HepG2 (cell line): ENCODE measurements at regions not wholly inside any gene's neighbourhood (a gene's known extent, or its start where the extent isn't known, plus 50 kb on each side); places are given as distances from the start of the nearest gene placed in this dataset.
A peak's percentile ranks its signal among the peaks of the same experiment; 100 is the strongest.

ENCODE experiments used
- ATAC-seq: fragments of 200-7000 bp; cut with Tn5 transposase; 3 replicates; pipeline ENCODE4 v1.9.1; 2020; ENCODE audit warnings: mild to moderate bottlenecking, moderate library complexity
- BruUV-seq: library from RNA; stranded (reverse); fragments of 400-500 nt; replicated peaks from 2 replicates; lab custom pipeline; 2021; lab: Mats Ljungman, UMichigan
- CTCF ChIA-PET: fragments of 300-600 bp; formaldehyde crosslinking; extraction: SDS; loops from one replicate; lab custom pipeline; 2021; ENCODE audit warnings: low total read pairs, inconsistent platforms, low intra/inter-chr PET ratio; lab: Yijun Ruan, JAX
- POLR2A ChIA-PET: fragments of 350-600 bp; sonication (Branson Sonifier 250); formaldehyde crosslinking; loops from one replicate; lab custom pipeline; 2020; ENCODE audit warnings: antibody characterized with exemption, inconsistent platforms; lab: Yijun Ruan, JAX
- DNase-seq: peaks from one replicate; pipeline ENCODE4 v3.0.0-alpha.2; 2015; ENCODE audit warnings: low spot score
- FAIRE-seq: peaks from 3 replicates; lab custom pipeline; 2011; peaks lifted over from hg19 to GRCh38; lab: Jason Lieb, UNC
- H2AFZ ChIP-seq: one replicate; pipeline ENCODE4 v1.6.1; 2011; ENCODE audit warnings: low read length, inconsistent platforms
- H3K27ac ChIP-seq: fragments of 300-600 bp; 3 replicates; pipeline ENCODE4 v1.8.0; 2011; ENCODE audit warnings: mixed run types, mild to moderate bottlenecking, mixed read lengths, low read length, inconsistent platforms; ENCODE audit not compliant: insufficient read depth; ENCODE audit errors: extremely low read length
- H3K27me3 ChIP-seq, 2 experiments: fragments of 200-600 bp in 1 of 2; 2 replicates in 1 of 2; 3 replicates in 1 of 2; pipeline versions ENCODE4 v1.6.0 to v1.8.0; 2011; ENCODE audit warnings: low read length in 2 of 2, mild to moderate bottlenecking in 2 of 2, moderate library complexity in 2 of 2, inconsistent platforms in 1 of 2; ENCODE audit not compliant: insufficient read depth in 2 of 2, control insufficient read depth in 1 of 2
- H3K36me3 ChIP-seq, 2 experiments: fragments of 200-600 bp in 1 of 2; replicated peaks in 1 of 2; 2 replicates in 1 of 2; 3 replicates in 1 of 2; pipeline versions ENCODE4 v1.5.1 to v1.8.0; 2011; ENCODE audit warnings: low read length in 2 of 2, inconsistent platforms in 1 of 2; ENCODE audit not compliant: insufficient read depth in 2 of 2, control insufficient read depth in 1 of 2
- H3K4me1 ChIP-seq: 2 replicates; pipeline ENCODE4 v1.5.1; 2012; ENCODE audit warnings: low read length, inconsistent platforms; ENCODE audit not compliant: insufficient read depth
- H3K4me2 ChIP-seq: 2 replicates; pipeline ENCODE4 v1.6.0; 2011; ENCODE audit warnings: low read depth, low read length, inconsistent platforms
- H3K4me3 ChIP-seq, 3 experiments: fragments of 200-600 bp in 1 of 3; sonication (generic), shearing (Covaris generic) in 1 of 3; replicated peaks in 1 of 3; 2 replicates each; pipeline ENCODE4 v1.5.1; 2011 to 2016; ENCODE audit warnings: low read length in 3 of 3, inconsistent platforms in 2 of 3, low read depth in 2 of 3, mild to moderate bottlenecking in 2 of 3, control low read depth in 1 of 3, mixed read lengths in 1 of 3; ENCODE audit not compliant: insufficient read depth in 1 of 3
- H3K79me2 ChIP-seq: one replicate; pipeline ENCODE4 v1.6.1; 2011; ENCODE audit warnings: low read length, inconsistent platforms; ENCODE audit not compliant: insufficient read depth
- H3K9ac ChIP-seq: 2 replicates; pipeline ENCODE4 v1.6.0; 2011; ENCODE audit warnings: mild to moderate bottlenecking, low read depth, low read length, inconsistent platforms; ENCODE audit not compliant: insufficient read depth
- H3K9me3 ChIP-seq: 2 replicates; pipeline ENCODE4 v1.5.1; 2012; ENCODE audit warnings: mild to moderate bottlenecking, low read length
- H4K20me1 ChIP-seq: 2 replicates; pipeline ENCODE4 v1.6.0; 2011; ENCODE audit warnings: inconsistent platforms, mild to moderate bottlenecking, low read length, moderate library complexity; ENCODE audit not compliant: insufficient read depth
- ADNP ChIP-seq: sonication (generic); formaldehyde crosslinking; IDR thresholded peaks from 2 replicates; pipeline ENCODE4 v1.4.0; 2020; ENCODE audit warnings: missing genetic modification reagents
- BORCS8-MEF2B ChIP-seq: sonication (generic); formaldehyde crosslinking; IDR thresholded peaks from 2 replicates; pipeline ENCODE4 v1.8.0; 2022; ENCODE audit warnings: mild to moderate bottlenecking, missing genetic modification reagents
- GABPB1 ChIP-seq: IDR thresholded peaks from 2 replicates; pipeline ENCODE4 v1.6.1; 2016; ENCODE audit warnings: mild to moderate bottlenecking, missing genetic modification reagents, moderate library complexity, missing compliant biosample characterization
- IRF2 ChIP-seq: IDR thresholded peaks from 2 replicates; pipeline ENCODE4 v1.6.1; 2018; ENCODE audit warnings: missing genetic modification reagents, missing compliant biosample characterization
- KLF15 ChIP-seq: sonication (generic); formaldehyde crosslinking; IDR thresholded peaks from 2 replicates; pipeline ENCODE4 v1.8.1; 2023; ENCODE audit warnings: borderline replicate concordance, mild to moderate bottlenecking, inconsistent platforms, missing genetic modification reagents, mixed read lengths
- MTF2 ChIP-seq: sonication (generic); formaldehyde crosslinking; IDR thresholded peaks from 2 replicates; pipeline ENCODE4 v1.5.0; 2020; ENCODE audit warnings: missing genetic modification reagents, borderline replicate concordance
- NCOR1 ChIP-seq: fragments of 200-600 bp; sonication (generic); IDR thresholded peaks from 2 replicates; pipeline ENCODE4 v1.7.0; 2017; ENCODE audit warnings: antibody characterized with exemption, low read length, borderline replicate concordance
- NFE2L2 ChIP-seq: fragments of 150-350 bp; IDR thresholded peaks from 2 replicates; pipeline ENCODE4 v1.6.1; 2014; ENCODE audit warnings: low read length
- PAWR ChIP-seq: sonication (generic); formaldehyde crosslinking; IDR thresholded peaks from 2 replicates; pipeline ENCODE4 v1.4.0; 2020; ENCODE audit warnings: missing genetic modification reagents, mild to moderate bottlenecking, borderline replicate concordance
- POLR2AphosphoS2 ChIP-seq: IDR thresholded peaks from 2 replicates; pipeline ENCODE4 v1.6.1; 2011; ENCODE audit warnings: low read depth, low read length, improper control_type of control experiment
- PRMT3 ChIP-seq: sonication (generic); formaldehyde crosslinking; IDR thresholded peaks from 2 replicates; pipeline ENCODE4 v1.8.1; 2022; ENCODE audit warnings: low read depth, mild to moderate bottlenecking, moderate library complexity, missing genetic modification reagents, borderline replicate concordance
- ZBTB20 ChIP-seq: sonication (generic); formaldehyde crosslinking; IDR thresholded peaks from 2 replicates; pipeline ENCODE4 v1.8.1; 2023; ENCODE audit warnings: missing genetic modification reagents, low read depth, mild to moderate bottlenecking, borderline replicate concordance
- ZNF101 ChIP-seq: sonication (generic); formaldehyde crosslinking; IDR thresholded peaks from 2 replicates; pipeline ENCODE4 v1.4.0; 2020; ENCODE audit warnings: mild to moderate bottlenecking, low read depth, missing genetic modification reagents, borderline replicate concordance
- ZNF205 ChIP-seq: IDR thresholded peaks from 2 replicates; pipeline ENCODE4 v1.6.1; 2018; ENCODE audit warnings: missing biosample characterization, missing genetic modification reagents
- ZNF234 ChIP-seq: sonication (generic); formaldehyde crosslinking; conservative IDR thresholded peaks from 2 replicates; pipeline ENCODE4 v1.5.1; 2020; ENCODE audit warnings: mild to moderate bottlenecking, missing genetic modification reagents
- ZNF30 ChIP-seq: sonication (generic); formaldehyde crosslinking; IDR thresholded peaks from 2 replicates; pipeline ENCODE4 v1.5.0; 2020; ENCODE audit warnings: mild to moderate bottlenecking, missing genetic modification reagents
- ZNF34 ChIP-seq: sonication (generic); formaldehyde crosslinking; IDR thresholded peaks from 2 replicates; pipeline ENCODE4 v1.4.0; 2020; ENCODE audit warnings: mild to moderate bottlenecking, missing genetic modification reagents, borderline replicate concordance
- ZNF670 ChIP-seq: sonication (generic); formaldehyde crosslinking; IDR thresholded peaks from 2 replicates; pipeline ENCODE4 v1.8.0; 2022; ENCODE audit warnings: mild to moderate bottlenecking, missing genetic modification reagents, borderline replicate concordance
- ZNF780A ChIP-seq: sonication (generic); formaldehyde crosslinking; IDR thresholded peaks from 2 replicates; pipeline ENCODE4 v1.8.0; 2022; ENCODE audit warnings: mild to moderate bottlenecking, missing genetic modification reagents, moderate library complexity
- WGBS: methylation state at CpG from one replicate; pipeline ENCODE4 v1.1.6; 2017; ENCODE audit warnings: low lambda C conversion rate; 5-methylcytosine and 5-hydroxymethylcytosine counted together
- in situ Hi-C: cut with HindIII; loops from 2 replicates; pipeline ENCODE4 v1.10.0; 2017; ENCODE audit warnings: low pct_unique_long_range_greater_than_20kb; ENCODE audit not compliant: extremely low pct_ligation_motif_present
- intact Hi-C: fragments of 100-400 bp; cut with micrococcal nuclease; formaldehyde crosslinking; loops from one replicate; pipeline ENCODE4 v1.10.0; 2022; ENCODE audit not compliant: unreplicated experiment

DNA sequence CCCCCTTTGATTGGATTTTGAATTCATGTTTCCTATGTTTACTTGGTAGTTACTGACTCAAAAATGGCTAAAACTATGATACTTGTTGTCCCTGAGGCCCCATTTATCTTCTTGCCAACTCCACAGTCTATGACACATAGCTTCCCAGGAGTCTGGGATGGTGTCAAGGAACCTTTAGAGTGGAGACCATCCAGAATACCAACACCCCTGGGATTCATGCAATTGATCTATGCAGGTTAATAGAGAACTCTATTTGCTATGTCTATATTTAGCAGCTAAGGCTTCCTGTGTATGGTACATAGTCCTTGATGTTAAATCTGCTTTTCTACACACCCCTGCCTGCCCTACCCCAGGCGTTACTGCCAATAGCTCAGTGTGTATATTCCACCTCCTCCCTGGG lies 218.5 kb upstream of the HDAC4 start:
- ChIA-PET CTCF (no interaction called here), POLR2A (no interaction called here)
- no peak overlapping the region for H3K9ac ChIP-seq
- no peak overlapping the region for H3K27ac ChIP-seq
- FAIRE-seq (no peak), DNase-seq (no peak)
- no peak overlapping the region for H3K4me3 ChIP-seq
- no peaks in the 10 kb centered on the region for H3K36me3 ChIP-seq
- no peaks in the 10 kb centered on the region for H3K79me2 ChIP-seq
- no peak overlapping the region for H2AFZ ChIP-seq
- no TSS peak for BruUV-seq
- intact Hi-C loops = no loop called here
- in situ Hi-C loops = no loop called here
- no peaks in the 10 kb centered on the region for H3K9me3 ChIP-seq
- no peaks in the 10 kb centered on the region for H3K4me1 ChIP-seq
- no peaks in the 10 kb centered on the region for H3K27me3 ChIP-seq
- H4K20me1 ChIP-seq = no peaks in the 10 kb centered on the region
- TF ChIP-seq POLR2AphosphoS2 (no peak), ZNF234 (CRISPR knock-in tag) (no peak), ZNF205 (no peak), GABPB1 (no peak), ZNF670 (CRISPR knock-in tag) (no peak), NFE2L2 (no peak), MTF2 (CRISPR knock-in tag) (no peak), ZNF34 (CRISPR knock-in tag) (no peak), KLF15 (CRISPR knock-in tag) (no peak), PRMT3 (CRISPR knock-in tag) (no peak), ZBTB20 (CRISPR knock-in tag) (no peak), IRF2 (CRISPR knock-in tag) (no peak), BORCS8-MEF2B (CRISPR knock-in tag) (no peak), ZNF780A (no peak), NCOR1 (no peak), ADNP (CRISPR knock-in tag) (no peak), ZNF30 (CRISPR knock-in tag) (no peak), ZNF101 (CRISPR knock-in tag) (no peak), PAWR (CRISPR knock-in tag) (no peak)
- TF ChIP-seq, all 625 proteins: peak for 0
- 0% methylated on average over 1 of the region's 1 CpG for WGBS
- H3K4me2 ChIP-seq = no peak overlapping the region
- peak; percentile 38; the same call in 2 of the 3 replicates for ATAC-seq
